Panc1 (cell line): ENCODE measurements at regions not wholly inside any gene's neighbourhood (a gene's known extent, or its start where the extent isn't known, plus 50 kb on each side); places are given as distances from the start of the nearest gene placed in this dataset.

Experiments
- POLR2AphosphoS5 ChIP-seq: IDR thresholded peaks from 2 replicates; pipeline ENCODE4 v1.6.1; 2012; ENCODE audit warnings: mild to moderate bottlenecking, low read depth, low read length, moderate library complexity
- REST ChIP-seq, 2 experiments: IDR thresholded peaks; 2 replicates each; pipeline ENCODE4 v1.6.1; 2011 to 2012; ENCODE audit warnings: low read depth in 2 of 2, control low read depth in 1 of 2, low read length in 1 of 2, mild to moderate bottlenecking in 1 of 2, moderate library complexity in 1 of 2; ENCODE audit not compliant: insufficient read depth in 1 of 2
- SIN3A ChIP-seq: IDR thresholded peaks from 2 replicates; pipeline ENCODE4 v1.6.1; 2012; ENCODE audit warnings: low read depth, mild to moderate bottlenecking, low read length, moderate library complexity, borderline replicate concordance; ENCODE audit not compliant: insufficient read depth
- TF ChIP-seq, protein P1 (sequence below): fragments of 450-650 bp; IDR thresholded peaks from 2 replicates; pipeline ENCODE4 v1.5.1; 2017; ENCODE audit warnings: mild to moderate bottlenecking

DNA sequence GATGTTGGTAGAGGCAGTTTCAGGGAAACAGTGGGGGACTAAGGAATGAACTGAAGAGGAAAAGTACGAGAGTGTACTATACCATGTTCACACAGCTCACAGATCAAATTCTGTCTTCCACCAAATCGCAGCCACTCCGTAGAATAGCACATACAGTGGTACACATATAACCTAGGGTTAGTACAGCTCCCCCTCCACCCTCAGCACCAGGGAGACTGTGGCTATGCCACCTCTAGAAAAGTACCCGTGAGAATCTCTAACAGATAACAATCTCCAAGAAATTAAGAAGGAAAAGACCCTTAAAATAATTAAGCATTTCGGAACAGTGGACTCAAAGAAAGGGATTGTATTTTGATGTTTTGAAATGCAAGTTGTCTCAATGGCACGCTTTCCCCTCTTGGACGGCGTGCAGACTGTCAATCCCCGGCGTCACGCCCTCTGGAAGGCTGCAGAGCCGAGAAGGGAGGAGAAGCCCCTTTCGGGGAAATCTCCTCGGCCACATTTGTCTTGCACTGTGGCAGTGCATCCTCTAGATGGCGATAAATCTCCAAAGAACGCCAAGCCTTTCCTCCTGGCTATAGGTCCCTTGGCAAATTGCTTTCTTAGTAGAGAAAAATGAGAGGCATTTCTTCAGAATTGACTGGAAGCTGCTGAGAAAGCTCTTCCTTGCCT is 345.0 kb downstream of the REEP3 start:
- TF ChIP-seq, protein P1, sequence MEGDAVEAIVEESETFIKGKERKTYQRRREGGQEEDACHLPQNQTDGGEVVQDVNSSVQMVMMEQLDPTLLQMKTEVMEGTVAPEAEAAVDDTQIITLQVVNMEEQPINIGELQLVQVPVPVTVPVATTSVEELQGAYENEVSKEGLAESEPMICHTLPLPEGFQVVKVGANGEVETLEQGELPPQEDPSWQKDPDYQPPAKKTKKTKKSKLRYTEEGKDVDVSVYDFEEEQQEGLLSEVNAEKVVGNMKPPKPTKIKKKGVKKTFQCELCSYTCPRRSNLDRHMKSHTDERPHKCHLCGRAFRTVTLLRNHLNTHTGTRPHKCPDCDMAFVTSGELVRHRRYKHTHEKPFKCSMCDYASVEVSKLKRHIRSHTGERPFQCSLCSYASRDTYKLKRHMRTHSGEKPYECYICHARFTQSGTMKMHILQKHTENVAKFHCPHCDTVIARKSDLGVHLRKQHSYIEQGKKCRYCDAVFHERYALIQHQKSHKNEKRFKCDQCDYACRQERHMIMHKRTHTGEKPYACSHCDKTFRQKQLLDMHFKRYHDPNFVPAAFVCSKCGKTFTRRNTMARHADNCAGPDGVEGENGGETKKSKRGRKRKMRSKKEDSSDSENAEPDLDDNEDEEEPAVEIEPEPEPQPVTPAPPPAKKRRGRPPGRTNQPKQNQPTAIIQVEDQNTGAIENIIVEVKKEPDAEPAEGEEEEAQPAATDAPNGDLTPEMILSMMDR, result peak; percentile 96
- no peak for TF ChIP-seq POLR2AphosphoS5
- no peak for TF ChIP-seq REST (IDR thresholded peaks at IDR 0.05; ENCODE audit: insufficient read depth in 1 of 2, low read depth in 2 of 2, low read length in 1 of 2)
- TF ChIP-seq SIN3A, result no peak
